Muscle of arm (tissue), 1 donor: ENCODE measurements at regions not wholly inside any gene's neighbourhood (a gene's known extent, or its start where the extent isn't known, plus 50 kb on each side); places are given as distances from the start of the nearest gene placed in this dataset.
"Not testable (repeated sequence)": the region's sequence is repeated elsewhere in the genome, so short reads cannot be mapped to it uniquely, and the experiment has no call there.

ENCODE experiments used
- DNase-seq: peaks from one replicate; pipeline ENCODE4 v3.0.0-alpha.2; 2013

- DNase-seq, result no peak
These were observed 112.6 kb upstream of the PPARGC1A start for GRCh38 chr4:24002330-24002966.

DNA sequence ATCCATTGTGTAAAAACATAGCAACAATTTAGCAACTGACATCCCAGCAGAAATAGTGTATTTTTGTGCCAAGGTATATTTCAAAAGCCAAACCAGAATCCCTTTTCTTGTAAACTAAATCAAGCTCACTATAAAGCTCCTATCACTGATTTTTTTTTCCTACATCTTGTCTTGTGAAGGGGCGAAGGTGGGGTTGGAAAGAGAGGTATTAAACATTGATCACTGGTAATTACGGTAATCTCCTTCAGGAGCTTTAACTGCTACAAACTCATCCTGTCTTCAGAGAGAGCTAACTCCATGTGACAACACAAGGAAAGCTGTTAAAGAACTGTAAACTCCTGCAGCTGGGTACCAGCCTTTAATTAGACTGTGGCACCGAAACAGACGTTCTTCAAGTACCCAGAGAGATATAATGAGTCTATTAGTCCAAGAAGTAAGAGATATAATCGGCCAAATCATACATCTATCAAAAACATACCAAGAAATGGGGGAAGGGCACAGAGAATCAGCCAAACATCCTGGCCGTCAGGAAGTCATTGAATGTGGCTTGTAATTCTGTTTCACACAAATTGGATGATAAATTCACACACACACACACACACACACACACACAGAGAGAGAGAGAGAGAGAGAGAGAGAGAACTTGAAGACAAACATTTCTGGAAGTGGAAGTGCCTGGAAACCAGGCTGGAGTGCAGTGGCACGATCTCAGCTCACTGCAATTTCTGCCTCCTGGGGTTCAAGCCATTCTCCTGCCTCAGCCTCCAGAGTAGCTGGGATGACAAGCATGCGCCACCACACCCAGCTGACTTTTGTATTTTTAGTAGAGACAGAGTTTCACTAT is 111.9 kb upstream of the PPARGC1A start:
- no peak for DNase-seq

GRCh38 chr4:24000470-24000831 is 110.6 kb upstream of the PPARGC1A start:
- no peak for DNase-seq

DNA sequence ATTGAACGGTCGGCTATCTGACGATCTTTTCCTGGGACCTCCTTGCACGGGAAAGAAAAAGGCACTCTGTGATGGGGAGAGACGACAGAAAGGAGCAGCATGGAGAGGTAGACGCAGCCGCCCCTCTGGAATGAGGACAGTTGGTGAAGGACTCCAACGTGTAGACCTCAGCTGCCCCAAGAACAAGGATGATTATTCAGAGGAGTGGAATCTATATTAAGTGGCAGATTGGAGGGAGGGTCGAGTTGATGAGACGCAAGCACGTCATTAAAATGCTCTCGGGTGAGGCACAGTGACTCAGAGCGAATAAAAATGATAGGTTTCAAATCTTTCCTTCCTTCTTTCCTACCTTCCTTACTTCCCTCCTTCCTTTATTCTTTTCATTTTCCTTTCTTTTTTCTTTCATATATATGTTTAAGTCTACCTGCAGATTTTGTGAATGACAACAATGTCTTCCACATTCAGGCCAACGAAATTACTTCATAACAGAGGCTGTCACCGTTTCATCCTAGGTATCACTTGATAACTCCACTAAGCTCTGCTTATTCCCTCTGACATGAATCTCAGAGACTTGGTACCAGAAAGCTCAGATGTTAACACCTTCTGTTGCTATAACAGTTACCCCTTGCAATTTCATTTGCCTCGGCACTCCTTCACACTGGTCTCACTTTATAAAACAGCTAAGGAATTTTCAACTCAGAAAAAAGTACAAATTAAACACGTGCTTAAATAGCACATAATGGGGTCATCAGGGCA is 110.0 kb upstream of the PPARGC1A start:
- DNase-seq, result no peak

DNA sequence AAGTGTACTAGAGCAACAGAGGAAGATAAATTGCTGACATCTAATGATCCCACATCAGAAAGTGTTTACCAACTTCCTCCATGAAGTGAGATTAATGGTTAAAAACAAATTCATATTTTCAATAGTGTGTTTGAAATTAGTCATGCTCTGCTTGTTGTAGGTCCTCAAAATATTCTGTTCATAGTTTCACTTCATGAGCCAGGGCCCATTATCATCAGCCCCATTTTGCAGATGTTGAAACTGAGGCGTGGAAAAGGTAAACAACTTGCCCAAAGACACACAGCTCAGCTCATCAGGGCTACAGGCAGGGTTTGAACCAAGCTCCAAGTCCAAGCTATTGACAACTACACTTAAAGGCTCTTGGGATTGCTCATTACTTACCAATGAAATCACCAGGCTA is 103.5 kb upstream of the PPARGC1A start:
- DNase-seq, result no peak

GRCh38 chr4:23991444-23991843 is 101.6 kb upstream of the PPARGC1A start:
- DNase-seq, result no peak

DNA sequence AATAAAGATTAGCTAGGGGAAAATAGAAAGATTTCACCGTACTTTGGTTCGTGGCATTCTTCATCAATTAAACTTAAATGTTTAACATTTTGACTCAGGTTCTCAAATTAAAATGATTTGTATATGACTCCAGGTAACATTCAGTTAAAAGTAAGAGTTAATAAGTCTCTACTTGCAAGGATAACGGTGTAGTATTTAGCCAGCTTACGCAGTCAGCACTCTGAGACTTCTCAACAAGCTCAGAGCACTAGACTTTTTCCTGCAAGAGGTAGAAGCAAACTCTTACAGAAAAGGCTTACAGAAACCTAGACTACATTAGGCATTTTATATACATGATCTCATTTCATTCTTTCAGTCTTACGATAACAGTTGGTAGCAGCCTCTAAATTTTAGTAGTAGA is 96.4 kb upstream of the PPARGC1A start:
- DNase-seq, result no peak

- no peak for DNase-seq
These were observed 91.5 kb upstream of the PPARGC1A start for GRCh38 chr4:23981328-23981727.

DNA sequence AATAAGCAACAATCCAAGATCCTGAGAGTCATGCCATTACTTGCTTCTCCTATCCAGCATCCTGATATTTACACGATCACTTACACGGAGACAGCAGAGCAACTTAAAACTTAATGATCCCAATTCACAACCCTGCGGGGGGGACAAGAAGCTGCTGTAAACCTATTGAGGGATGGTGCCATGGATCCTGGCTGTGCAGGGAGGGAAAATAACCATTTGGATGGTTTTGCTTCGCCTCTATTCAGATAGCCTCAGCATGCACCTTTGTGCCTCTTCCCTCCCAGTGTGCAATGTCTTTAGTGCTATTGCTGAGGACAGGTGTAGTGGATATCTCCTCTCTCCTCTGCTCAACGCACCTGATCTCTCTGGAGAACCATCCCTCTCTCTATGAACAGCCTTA is 89.7 kb upstream of the PPARGC1A start:
- no peak for DNase-seq

DNA sequence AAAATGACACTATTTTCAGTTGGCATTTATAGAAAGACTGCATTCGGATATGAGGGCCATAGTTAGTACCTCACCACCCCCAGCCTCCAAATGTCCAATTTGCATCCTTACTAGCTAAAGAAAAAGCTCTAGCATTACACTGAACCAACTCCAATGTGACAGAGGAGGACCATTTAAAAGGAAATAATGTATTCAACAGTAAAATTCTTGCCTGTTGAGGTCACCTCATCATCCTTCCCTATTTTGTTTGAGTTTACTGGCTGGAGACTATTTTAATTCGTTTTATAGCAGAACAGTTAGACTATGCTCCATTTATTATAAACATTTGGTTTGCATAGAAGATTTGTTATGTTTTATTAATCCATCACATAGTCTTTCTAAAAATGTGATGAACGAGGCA is 88.2 kb upstream of the PPARGC1A start:
- no peak for DNase-seq

DNA sequence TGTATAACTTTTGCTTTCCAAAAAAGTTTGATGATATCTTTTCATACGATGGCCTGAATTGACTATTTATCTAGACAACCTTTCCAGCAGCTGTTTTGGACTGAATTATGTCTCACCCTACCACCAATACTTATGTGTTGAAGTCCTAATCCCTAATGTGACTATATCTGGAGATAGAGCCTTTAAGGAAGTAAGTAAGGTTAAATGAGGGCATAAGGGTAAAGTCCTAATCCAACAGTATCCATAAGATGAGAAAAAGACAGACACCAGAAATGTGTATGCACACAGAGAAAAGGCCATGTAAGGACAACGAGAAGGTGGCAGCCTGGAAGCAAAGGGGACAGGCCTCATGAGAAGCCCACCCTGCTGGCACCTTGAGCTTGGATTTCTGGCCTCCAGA is 86.6 kb upstream of the PPARGC1A start:
- no peak for DNase-seq

- no peak for DNase-seq
These were observed 83.5 kb upstream of the PPARGC1A start for GRCh38 chr4:23973308-23973855.

GRCh38 chr4:23972805-23973204 is 83.0 kb upstream of the PPARGC1A start:
- DNase-seq, result no peak

GRCh38 chr4:23972187-23972586 is 82.3 kb upstream of the PPARGC1A start:
- no peak for DNase-seq

DNA sequence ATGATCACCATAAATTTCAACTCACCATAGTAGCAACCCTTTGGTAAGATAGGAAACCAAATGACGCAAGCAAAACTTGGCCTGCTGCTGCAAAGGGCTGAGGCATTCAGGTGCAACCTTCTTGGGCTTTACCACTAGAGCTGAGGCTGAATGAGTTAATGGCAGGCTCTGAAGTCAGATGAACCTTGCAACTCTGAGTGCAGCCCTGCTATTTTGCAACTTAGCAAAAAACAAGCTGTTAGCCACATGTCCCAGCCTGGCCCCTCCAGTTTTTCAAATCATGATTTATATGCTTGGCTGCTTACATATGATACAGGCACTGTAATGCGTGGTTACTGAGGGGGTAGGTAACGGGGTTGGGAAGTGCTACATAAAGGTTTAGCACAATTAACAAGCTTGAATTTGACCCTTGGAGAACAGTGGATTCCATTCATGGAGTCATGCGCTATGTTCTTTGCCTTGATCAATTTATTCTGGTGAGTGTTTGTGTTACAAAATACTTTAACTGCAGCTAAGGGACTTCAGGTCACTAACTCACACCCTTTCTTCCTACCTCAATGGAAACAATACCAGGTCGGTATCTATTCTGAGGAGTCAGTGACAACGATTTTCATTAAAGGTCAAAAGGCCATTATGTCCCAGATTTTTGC is 80.5 kb upstream of the PPARGC1A start:
- DNase-seq, result no peak

DNA sequence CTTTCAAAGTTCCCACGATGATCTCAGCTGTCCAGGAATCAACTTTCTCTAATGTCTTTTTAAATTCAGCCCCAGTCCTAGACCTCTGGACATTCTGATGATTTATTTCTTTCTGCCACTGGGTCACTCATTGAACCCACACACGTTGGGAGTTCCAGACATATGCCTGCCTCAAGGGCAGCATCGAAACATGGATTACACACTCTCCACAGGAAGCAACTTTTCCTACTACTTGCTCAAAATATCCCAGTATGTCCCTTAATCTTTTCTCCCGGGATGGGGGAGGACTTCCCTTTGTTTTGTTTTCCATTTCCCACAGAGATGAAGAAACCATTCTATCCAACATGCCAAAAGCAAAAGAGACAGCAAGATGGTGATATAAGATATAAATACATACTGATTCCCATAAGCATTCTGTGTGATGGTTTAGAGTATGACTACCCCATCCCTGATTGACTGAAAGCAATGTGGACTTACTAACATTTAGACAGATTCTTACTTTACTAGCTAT is 79.8 kb upstream of the PPARGC1A start:
- DNase-seq, result no peak

GRCh38 chr4:23967281-23967680 is 77.4 kb upstream of the PPARGC1A start:
- DNase-seq, result no peak

- no peak for DNase-seq
These were observed 76.9 kb upstream of the PPARGC1A start for GRCh38 chr4:23966725-23967124.

- DNase-seq, result no peak
These were observed 72.6 kb upstream of the PPARGC1A start for GRCh38 chr4:23962462-23962861.

DNA sequence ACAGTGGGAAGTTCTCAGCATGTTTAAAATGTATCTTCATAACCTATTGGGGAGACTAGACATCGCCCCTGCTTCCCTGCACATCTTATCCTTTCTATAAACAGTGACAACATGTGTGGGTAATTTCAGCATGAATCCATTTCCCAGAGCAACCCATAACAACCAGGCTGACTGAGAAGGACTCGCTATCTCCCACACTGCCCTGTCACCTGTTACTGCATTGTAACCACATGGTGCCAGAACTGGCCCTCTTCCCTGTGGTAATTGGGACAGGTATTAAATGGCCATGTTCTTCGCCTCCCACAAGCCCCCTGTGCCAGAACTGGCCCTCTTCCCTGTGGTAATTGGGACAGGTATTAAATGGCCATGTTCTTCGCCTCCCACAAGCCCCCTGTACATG is 71.5 kb upstream of the PPARGC1A start:
- not testable (repeated sequence) for DNase-seq

GRCh38 chr4:23959396-23960148 is 69.7 kb upstream of the PPARGC1A start:
- DNase-seq, result no peak
